Loucy (cell line): ENCODE measurements at regions not wholly inside any gene's neighbourhood (a gene's known extent, or its start where the extent isn't known, plus 50 kb on each side); places are given as distances from the start of the nearest gene placed in this dataset.

Experiments
- CTCF ChIP-seq: fragments of 200-600 bp; sonication (generic); conservative IDR thresholded peaks from 2 replicates; pipeline ENCODE4 v1.5.1; 2014; ENCODE audit warnings: mild to moderate bottlenecking, antibody characterized with exemption, low read length
- EZH2phosphoT487 ChIP-seq: fragments of 200-600 bp; IDR thresholded peaks from 2 replicates; pipeline ENCODE4 v1.6.1; 2018; ENCODE audit warnings: antibody characterized with exemption, mild to moderate bottlenecking, moderate library complexity, borderline replicate concordance

GRCh38 chr1:186609183-186609582, 71.0 kb downstream of the PTGS2 start:
- TF ChIP-seq CTCF (no peak), EZH2phosphoT487 (no peak)
